Liver (tissue), 8 donors: ENCODE measurements at regions not wholly inside any gene's neighbourhood (a gene's known extent, or its start where the extent isn't known, plus 50 kb on each side); places are given as distances from the start of the nearest gene placed in this dataset.
"Not testable (repeated sequence)": the region's sequence is repeated elsewhere in the genome, so short reads cannot be mapped to it uniquely, and the experiment has no call there.

Source experiments
- DNase-seq: peaks from one replicate; pipeline ENCODE4 v3.0.0-alpha.2; 2017; ENCODE audit warnings: low spot score
- H3K27ac ChIP-seq, 2 donors: one replicate each; pipeline ENCODE4 v1.7.0; 2013; ENCODE audit warnings: inconsistent platforms in 2 of 2, low read length in 2 of 2, control low read depth in 1 of 2, low read depth in 1 of 2, mild to moderate bottlenecking in 1 of 2
- H3K27me3 ChIP-seq, 4 donors: one replicate each; pipeline versions ENCODE4 v1.6.1 to v1.7.0; 2013; ENCODE audit warnings: low read length in 3 of 4, inconsistent platforms in 1 of 4, mild to moderate bottlenecking in 1 of 4, moderate library complexity in 1 of 4; ENCODE audit not compliant: control insufficient read depth in 4 of 4, insufficient read depth in 4 of 4
- H3K36me3 ChIP-seq, 4 donors: one replicate each; pipeline versions ENCODE4 v1.6.1 to v1.7.0; 2013; ENCODE audit warnings: low read length in 3 of 4, mild to moderate bottlenecking in 3 of 4, low read depth in 1 of 4, moderate library complexity in 1 of 4; ENCODE audit not compliant: control insufficient read depth in 4 of 4, insufficient read depth in 3 of 4
- H3K4me1 ChIP-seq, 4 donors: one replicate each; pipeline versions ENCODE4 v1.6.1 to v1.7.0; 2013; ENCODE audit warnings: low read length in 3 of 4, mild to moderate bottlenecking in 3 of 4, moderate library complexity in 1 of 4; ENCODE audit not compliant: control insufficient read depth in 4 of 4, insufficient read depth in 4 of 4
- H3K4me3 ChIP-seq, 3 donors: one replicate each; pipeline versions ENCODE4 v1.6.1 to v1.7.0; 2013; ENCODE audit warnings: low read length in 3 of 3, control low read depth in 1 of 3, low read depth in 1 of 3, mild to moderate bottlenecking in 1 of 3
- H3K9ac ChIP-seq, 2 donors: one replicate each; pipeline ENCODE4 v1.7.0; 2013; ENCODE audit warnings: low read length in 2 of 2, mild to moderate bottlenecking in 2 of 2, moderate library complexity in 2 of 2, control low read depth in 1 of 2, low read depth in 1 of 2
- H3K9me3 ChIP-seq, 4 donors: one replicate each; pipeline versions ENCODE4 v1.6.1 to v1.7.0; 2013; ENCODE audit warnings: low read length in 3 of 4; ENCODE audit not compliant: control insufficient read depth in 4 of 4
- FOXA2 ChIP-seq: IDR thresholded peaks from 2 replicates; pipeline ENCODE4 v1.6.1; 2016; ENCODE audit warnings: antibody characterized with exemption
- HNF4A ChIP-seq, 2 donors: conservative IDR thresholded peaks; 2 replicates each; pipeline ENCODE4 v1.6.1; 2016; ENCODE audit warnings: antibody characterized with exemption in 2 of 2, mild to moderate bottlenecking in 2 of 2
- HNF4G ChIP-seq: IDR thresholded peaks from 2 replicates; pipeline ENCODE4 v1.6.1; 2016; ENCODE audit warnings: antibody characterized with exemption
- JUND ChIP-seq, 2 donors: IDR thresholded peaks; 2 replicates each; pipeline ENCODE4 v1.6.1; 2016; ENCODE audit warnings: antibody characterized with exemption in 2 of 2
- SP1 ChIP-seq: IDR thresholded peaks from 2 replicates; pipeline ENCODE4 v1.6.1; 2018; ENCODE audit warnings: antibody characterized with exemption, mild to moderate bottlenecking
- TAF1 ChIP-seq: conservative IDR thresholded peaks from 2 replicates; pipeline ENCODE4 v1.6.1; 2016; ENCODE audit warnings: antibody characterized with exemption, mild to moderate bottlenecking
- YY1 ChIP-seq: IDR thresholded peaks from 2 replicates; pipeline ENCODE4 v1.6.1; 2016; ENCODE audit warnings: antibody characterized with exemption, mild to moderate bottlenecking
- WGBS: extraction: QIAGEN DNeasy Blood & Tissue Kit; methylation state at CpG from one replicate; pipeline ENCODE4 v1.1.7; 2013; 5-methylcytosine and 5-hydroxymethylcytosine counted together
- TF ChIP-seq, protein P1 (sequence below): IDR thresholded peaks from 2 replicates; pipeline ENCODE4 v1.6.1; 2016; ENCODE audit warnings: antibody characterized with exemption
- TF ChIP-seq, protein P2 (sequence below): IDR thresholded peaks from 2 replicates; pipeline ENCODE4 v1.6.1; 2016; ENCODE audit warnings: antibody characterized with exemption
- TF ChIP-seq, protein P3 (sequence below): fragments of 150-350 bp; IDR thresholded peaks from 2 replicates; pipeline ENCODE4 v1.5.1; 2017; ENCODE audit warnings: improper control_type of control experiment, low read depth, low read length; ENCODE audit not compliant: missing input control
- TF ChIP-seq, protein P4 (sequence below): IDR thresholded peaks from 2 replicates; pipeline ENCODE4 v1.6.1; 2016; ENCODE audit warnings: antibody characterized with exemption, mild to moderate bottlenecking
- donor health status: healthy.
- donor health status: healthy.
- donor health status: healthy.
- donor health status: healthy.
- donor health status: healthy.

DNA sequence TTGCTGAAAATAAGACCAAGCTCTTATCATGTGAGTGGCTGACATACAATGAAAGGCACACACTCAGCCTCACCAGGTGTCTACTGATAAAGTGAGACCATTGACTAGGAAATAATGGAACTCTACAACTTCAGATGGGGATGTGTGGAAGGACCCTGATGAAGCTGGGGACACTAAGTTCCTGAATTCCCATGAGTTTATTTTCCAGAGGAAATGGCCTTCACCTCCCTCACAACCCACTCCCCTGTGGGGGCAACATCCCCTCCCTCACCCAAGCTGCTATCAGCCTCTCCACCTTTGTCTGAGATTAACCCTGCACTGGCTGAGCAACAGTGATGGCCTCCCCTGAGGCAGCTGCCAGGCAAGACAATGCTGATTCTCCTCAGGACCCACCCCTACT, 55.2 kb upstream of the SMARCAD1 start:
- DNase-seq = no peak
- no peak for TF ChIP-seq JUND (IDR thresholded peaks at IDR 0.05)
- TF ChIP-seq, protein P1, sequence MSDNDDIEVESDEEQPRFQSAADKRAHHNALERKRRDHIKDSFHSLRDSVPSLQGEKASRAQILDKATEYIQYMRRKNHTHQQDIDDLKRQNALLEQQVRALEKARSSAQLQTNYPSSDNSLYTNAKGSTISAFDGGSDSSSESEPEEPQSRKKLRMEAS = no peak
- TF ChIP-seq, protein P2, sequence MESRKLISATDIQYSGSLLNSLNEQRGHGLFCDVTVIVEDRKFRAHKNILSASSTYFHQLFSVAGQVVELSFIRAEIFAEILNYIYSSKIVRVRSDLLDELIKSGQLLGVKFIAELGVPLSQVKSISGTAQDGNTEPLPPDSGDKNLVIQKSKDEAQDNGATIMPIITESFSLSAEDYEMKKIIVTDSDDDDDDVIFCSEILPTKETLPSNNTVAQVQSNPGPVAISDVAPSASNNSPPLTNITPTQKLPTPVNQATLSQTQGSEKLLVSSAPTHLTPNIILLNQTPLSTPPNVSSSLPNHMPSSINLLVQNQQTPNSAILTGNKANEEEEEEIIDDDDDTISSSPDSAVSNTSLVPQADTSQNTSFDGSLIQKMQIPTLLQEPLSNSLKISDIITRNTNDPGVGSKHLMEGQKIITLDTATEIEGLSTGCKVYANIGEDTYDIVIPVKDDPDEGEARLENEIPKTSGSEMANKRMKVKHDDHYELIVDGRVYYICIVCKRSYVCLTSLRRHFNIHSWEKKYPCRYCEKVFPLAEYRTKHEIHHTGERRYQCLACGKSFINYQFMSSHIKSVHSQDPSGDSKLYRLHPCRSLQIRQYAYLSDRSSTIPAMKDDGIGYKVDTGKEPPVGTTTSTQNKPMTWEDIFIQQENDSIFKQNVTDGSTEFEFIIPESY = no peak
- TF ChIP-seq FOXA2 = no peak
- no peak for TF ChIP-seq TAF1
- TF ChIP-seq, protein P3, sequence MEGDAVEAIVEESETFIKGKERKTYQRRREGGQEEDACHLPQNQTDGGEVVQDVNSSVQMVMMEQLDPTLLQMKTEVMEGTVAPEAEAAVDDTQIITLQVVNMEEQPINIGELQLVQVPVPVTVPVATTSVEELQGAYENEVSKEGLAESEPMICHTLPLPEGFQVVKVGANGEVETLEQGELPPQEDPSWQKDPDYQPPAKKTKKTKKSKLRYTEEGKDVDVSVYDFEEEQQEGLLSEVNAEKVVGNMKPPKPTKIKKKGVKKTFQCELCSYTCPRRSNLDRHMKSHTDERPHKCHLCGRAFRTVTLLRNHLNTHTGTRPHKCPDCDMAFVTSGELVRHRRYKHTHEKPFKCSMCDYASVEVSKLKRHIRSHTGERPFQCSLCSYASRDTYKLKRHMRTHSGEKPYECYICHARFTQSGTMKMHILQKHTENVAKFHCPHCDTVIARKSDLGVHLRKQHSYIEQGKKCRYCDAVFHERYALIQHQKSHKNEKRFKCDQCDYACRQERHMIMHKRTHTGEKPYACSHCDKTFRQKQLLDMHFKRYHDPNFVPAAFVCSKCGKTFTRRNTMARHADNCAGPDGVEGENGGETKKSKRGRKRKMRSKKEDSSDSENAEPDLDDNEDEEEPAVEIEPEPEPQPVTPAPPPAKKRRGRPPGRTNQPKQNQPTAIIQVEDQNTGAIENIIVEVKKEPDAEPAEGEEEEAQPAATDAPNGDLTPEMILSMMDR = no peak
- TF ChIP-seq, protein P4, sequence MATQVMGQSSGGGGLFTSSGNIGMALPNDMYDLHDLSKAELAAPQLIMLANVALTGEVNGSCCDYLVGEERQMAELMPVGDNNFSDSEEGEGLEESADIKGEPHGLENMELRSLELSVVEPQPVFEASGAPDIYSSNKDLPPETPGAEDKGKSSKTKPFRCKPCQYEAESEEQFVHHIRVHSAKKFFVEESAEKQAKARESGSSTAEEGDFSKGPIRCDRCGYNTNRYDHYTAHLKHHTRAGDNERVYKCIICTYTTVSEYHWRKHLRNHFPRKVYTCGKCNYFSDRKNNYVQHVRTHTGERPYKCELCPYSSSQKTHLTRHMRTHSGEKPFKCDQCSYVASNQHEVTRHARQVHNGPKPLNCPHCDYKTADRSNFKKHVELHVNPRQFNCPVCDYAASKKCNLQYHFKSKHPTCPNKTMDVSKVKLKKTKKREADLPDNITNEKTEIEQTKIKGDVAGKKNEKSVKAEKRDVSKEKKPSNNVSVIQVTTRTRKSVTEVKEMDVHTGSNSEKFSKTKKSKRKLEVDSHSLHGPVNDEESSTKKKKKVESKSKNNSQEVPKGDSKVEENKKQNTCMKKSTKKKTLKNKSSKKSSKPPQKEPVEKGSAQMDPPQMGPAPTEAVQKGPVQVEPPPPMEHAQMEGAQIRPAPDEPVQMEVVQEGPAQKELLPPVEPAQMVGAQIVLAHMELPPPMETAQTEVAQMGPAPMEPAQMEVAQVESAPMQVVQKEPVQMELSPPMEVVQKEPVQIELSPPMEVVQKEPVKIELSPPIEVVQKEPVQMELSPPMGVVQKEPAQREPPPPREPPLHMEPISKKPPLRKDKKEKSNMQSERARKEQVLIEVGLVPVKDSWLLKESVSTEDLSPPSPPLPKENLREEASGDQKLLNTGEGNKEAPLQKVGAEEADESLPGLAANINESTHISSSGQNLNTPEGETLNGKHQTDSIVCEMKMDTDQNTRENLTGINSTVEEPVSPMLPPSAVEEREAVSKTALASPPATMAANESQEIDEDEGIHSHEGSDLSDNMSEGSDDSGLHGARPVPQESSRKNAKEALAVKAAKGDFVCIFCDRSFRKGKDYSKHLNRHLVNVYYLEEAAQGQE = no peak
- no peak for TF ChIP-seq SP1
- TF ChIP-seq YY1 = no peak
- TF ChIP-seq HNF4A (conservative IDR thresholded peaks at IDR 0.05) = no peak
- H3K9me3 ChIP-seq = no peaks in the 10 kb centered on the region

DNA sequence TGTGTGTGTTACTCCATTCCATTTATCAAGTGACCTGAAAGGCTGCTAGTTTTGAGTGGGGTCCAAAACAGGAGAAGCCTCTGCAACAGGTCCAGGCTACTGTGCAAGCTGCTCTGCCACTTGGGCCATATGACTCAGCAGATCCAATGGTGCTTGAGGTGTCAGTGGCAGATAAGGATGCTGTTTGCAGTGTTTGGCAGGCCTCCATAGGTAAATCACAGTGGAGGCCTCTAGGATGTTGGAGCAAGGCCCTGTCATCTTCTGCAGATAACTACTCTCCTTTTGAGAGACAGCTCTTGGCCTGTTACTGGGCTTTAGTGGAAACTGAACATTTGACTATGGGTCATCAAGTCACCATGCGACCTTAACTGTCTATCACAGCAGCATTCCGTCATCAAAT, 52.3 kb upstream of the SMARCAD1 start:
- H3K36me3 ChIP-seq, DNase-seq: not testable (repeated sequence)
- 97% methylated on average over 2 of the region's 2 CpGs for WGBS

More for the DNA sequence above, 55.2 kb upstream of the SMARCAD1 start:
- H3K27me3 ChIP-seq = peaks cover 0 to 2% (median 0%) of the 10 kb centered on the region in 4 donors
- H3K9ac ChIP-seq = no peak overlapping the region
- H3K4me1 ChIP-seq = no peaks in the 10 kb centered on the region
- no peaks in the 10 kb centered on the region for H3K36me3 ChIP-seq
- H3K27ac ChIP-seq = no peak overlapping the region
- H3K4me3 ChIP-seq = no peak overlapping the region

DNA sequence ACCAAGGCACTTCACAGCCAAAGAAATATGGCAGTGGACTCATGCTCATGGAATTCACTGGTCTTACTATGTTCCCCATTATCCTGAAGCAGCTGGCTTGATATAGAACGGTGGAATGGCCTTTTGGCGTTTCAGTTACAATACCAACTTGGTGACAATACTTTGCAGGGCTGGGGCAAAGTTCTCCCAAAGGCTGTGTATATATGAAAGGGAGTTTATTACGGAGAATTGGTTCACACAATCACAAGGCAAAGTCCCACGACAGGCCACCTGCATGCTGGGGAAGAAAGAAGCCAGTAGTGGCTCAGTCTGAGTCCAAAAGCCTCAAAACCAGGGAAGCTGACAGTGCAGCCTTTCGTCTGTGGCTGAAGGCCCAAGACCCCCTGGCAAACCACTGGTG, 50.8 kb upstream of the SMARCAD1 start:
- H3K27me3 ChIP-seq = no peaks in the 10 kb centered on the region
- H3K9ac ChIP-seq = no peak overlapping the region
- no peaks in the 10 kb centered on the region for H3K9me3 ChIP-seq
- DNase-seq = no peak
- H3K4me3 ChIP-seq = no peak overlapping the region
- H3K27ac ChIP-seq = no peak overlapping the region
- 78% methylated on average over 5 of the region's 5 CpGs for WGBS
- TF ChIP-seq HNF4G = no peak
- no peaks in the 10 kb centered on the region for H3K36me3 ChIP-seq
- H3K4me1 ChIP-seq = no peaks in the 10 kb centered on the region

More for the DNA sequence above, 52.3 kb upstream of the SMARCAD1 start:
- not testable (repeated sequence) for H3K9ac ChIP-seq, H3K27me3 ChIP-seq, H3K9me3 ChIP-seq, H3K4me3 ChIP-seq, H3K4me1 ChIP-seq, H3K27ac ChIP-seq
